ENCODE measurements at regions not wholly inside any gene's neighbourhood (a gene's known extent, or its start where the extent isn't known, plus 50 kb on each side); places are given as distances from the start of the nearest gene placed in this dataset.

- no TSS peak for BruUV-seq (replicated peaks)
- intact Hi-C loops (cut with micrococcal nuclease): no loop called here
- H3K4me1 Mint-ChIP-seq (ENCODE audit: insufficient read depth, unreplicated experiment): peaks cover 6% of the 10 kb centered on the region
- peaks cover 58% of the 10 kb centered on the region for H3K27me3 Mint-ChIP-seq (ENCODE audit: insufficient read depth, unreplicated experiment)
- H3K4me3 Mint-ChIP-seq (ENCODE audit: unreplicated experiment): no peak overlapping the region
- CTCF ChIA-PET: interaction anchor here (0.9 kb wide), 1 partner anchor 21 kb away, joined by 3 read pairs; no protein-coding TSS in a partner anchor
- H3K36me3 Mint-ChIP-seq (ENCODE audit: insufficient read depth, unreplicated experiment): no peaks in the 10 kb centered on the region
- TF ChIP-seq CTCF (IDR thresholded peaks at IDR 0.05; ENCODE audit: unreplicated experiment): no peak
- POLR2A ChIA-PET: interaction anchor here (1.1 kb wide), 1 partner anchor 35 kb away, joined by 3 read pairs; no protein-coding TSS in a partner anchor
- peak; percentile 92 for DNase-seq (ENCODE audit: unreplicated experiment)
- H3K27ac Mint-ChIP-seq (ENCODE audit: low read depth, unreplicated experiment): no peak overlapping the region
- H3K9me3 Mint-ChIP-seq (ENCODE audit: unreplicated experiment): no peaks in the 10 kb centered on the region
Observed at GRCh38 chr19:5403968-5404640, 51.1 kb upstream of the ZNRF4 start.

Data from MCF 10A (cell line).